ENCODE measurements at regions not wholly inside any gene's neighbourhood (a gene's known extent, or its start where the extent isn't known, plus 50 kb on each side); places are given as distances from the start of the nearest gene placed in this dataset.

- TF ChIP-seq MAZ (IDR thresholded peaks at IDR 0.05; ENCODE audit: borderline replicate concordance, low read depth, low read length), result no peak
- no peak for TF ChIP-seq CTCF (IDR thresholded peaks at IDR 0.05)
- TF ChIP-seq POLR2A (IDR thresholded peaks at IDR 0.05; ENCODE audit: low read length), result no peak
- no peak for TF ChIP-seq RAD21 (conservative IDR thresholded peaks at IDR 0.05 in 1 of 2, IDR thresholded peaks at IDR 0.05 in 1 of 2)
- no peak for TF ChIP-seq USF2 (IDR thresholded peaks at IDR 0.05)
- no peak for TF ChIP-seq SMC3 (IDR thresholded peaks at IDR 0.05)
- TF ChIP-seq HMGXB4 (CRISPR knock-in tag; IDR thresholded peaks at IDR 0.05; ENCODE audit: borderline replicate concordance), result no peak
- TF ChIP-seq TP53 (CRISPR knock-in tag; IDR thresholded peaks at IDR 0.05), result no peak
- TF ChIP-seq PBX3 (IDR thresholded peaks at IDR 0.05), result no peak
- TF ChIP-seq E2F6 (IDR thresholded peaks at IDR 0.05; ENCODE audit: borderline replicate concordance, low read depth), result no peak
- no peak for TF ChIP-seq HOXA7 (CRISPR knock-in tag; IDR thresholded peaks at IDR 0.05)
These were observed 689.3 kb downstream of the NR4A2 start for GRCh38 chr2:155643056-155643775.

Measured in A549 (cell line).